LNCaP clone FGC (cell line): ENCODE measurements at regions not wholly inside any gene's neighbourhood (a gene's known extent, or its start where the extent isn't known, plus 50 kb on each side); places are given as distances from the start of the nearest gene placed in this dataset.

ENCODE experiments used
- DNase-seq: peaks from one replicate; pipeline ENCODE4 v3.0.0-alpha.2; 2011; ENCODE audit warnings: low read depth
- H3K4me3 ChIP-seq: 2 replicates; pipeline ENCODE4 v1.5.1; 2011; ENCODE audit warnings: mild to moderate bottlenecking, low read depth, low read length, control low read depth
- CTCF ChIP-seq: IDR thresholded peaks from 2 replicates; pipeline ENCODE4 v1.5.1; 2012; ENCODE audit warnings: mild to moderate bottlenecking; ENCODE audit not compliant: control insufficient read depth, insufficient read depth; ENCODE audit errors: extremely low read depth

- TF ChIP-seq CTCF: no peak
- no peak overlapping the region for H3K4me3 ChIP-seq
- no peak for DNase-seq
These were observed 66.7 kb downstream of the RBMY1D start for GRCh38 chrY:21827593-21827992.
